ENCODE measurements at regions not wholly inside any gene's neighbourhood (a gene's known extent, or its start where the extent isn't known, plus 50 kb on each side); places are given as distances from the start of the nearest gene placed in this dataset.

- peaks cover 12 to 29% (median 23%) of the 10 kb centered on the region in 3 donors for H3K4me1 Mint-ChIP-seq
- H3K27me3 Mint-ChIP-seq: peaks cover 2% of the 10 kb centered on the region
- peak overlapping the region in 2 of 3 donors; percentile 19 to 44 for H3K27ac Mint-ChIP-seq
- H3K4me3 Mint-ChIP-seq: peak overlapping the region in 2 of 4 donors; percentile 27 to 43
- H3K9me3 Mint-ChIP-seq: no peaks in the 10 kb centered on the region
- H3K36me3 Mint-ChIP-seq: peaks cover 4% of the 10 kb centered on the region
These were observed 157.3 kb upstream of the SMAD3 start for GRCh38 chr15:66907826-66908743.

- peak overlapping the region in 2 of 3 donors; percentile 44 to 59 for H3K27ac Mint-ChIP-seq
- H3K4me3 Mint-ChIP-seq: peak overlapping the region in 1 of 4 donors; percentile 30
- H3K36me3 Mint-ChIP-seq: peaks cover 2% of the 10 kb centered on the region
- H3K27me3 Mint-ChIP-seq: peaks cover 2% of the 10 kb centered on the region
- no peaks in the 10 kb centered on the region for H3K9me3 Mint-ChIP-seq
- peaks cover 10 to 27% (median 21%) of the 10 kb centered on the region in 3 donors for H3K4me1 Mint-ChIP-seq
These were observed 156.7 kb upstream of the SMAD3 start for GRCh38 chr15:66908744-66909095.

- H3K27ac Mint-ChIP-seq: no peak overlapping the region
- peaks cover 6 to 25% (median 18%) of the 10 kb centered on the region in 3 donors for H3K4me1 Mint-ChIP-seq
- no peak overlapping the region for H3K4me3 Mint-ChIP-seq
- peaks cover 2% of the 10 kb centered on the region for H3K27me3 Mint-ChIP-seq
- H3K36me3 Mint-ChIP-seq: no peaks in the 10 kb centered on the region
- no peaks in the 10 kb centered on the region for H3K9me3 Mint-ChIP-seq
These were observed 156.0 kb upstream of the SMAD3 start for GRCh38 chr15:66909381-66909890.

GRCh38 chr15:66911131-66911700 lies 154.2 kb upstream of the SMAD3 start:
- no peak overlapping the region for H3K4me3 Mint-ChIP-seq
- no peaks in the 10 kb centered on the region for H3K36me3 Mint-ChIP-seq
- H3K9me3 Mint-ChIP-seq: no peaks in the 10 kb centered on the region
- H3K27ac Mint-ChIP-seq: peak overlapping the region in 1 of 3 donors; percentile 91
- peaks cover 4% of the 10 kb centered on the region for H3K27me3 Mint-ChIP-seq
- peaks cover 6 to 25% (median 16%) of the 10 kb centered on the region in 3 donors for H3K4me1 Mint-ChIP-seq

- no peaks in the 10 kb centered on the region for H3K36me3 Mint-ChIP-seq
- peak overlapping the region in 1 of 4 donors; percentile 27 for H3K4me3 Mint-ChIP-seq
- H3K27ac Mint-ChIP-seq: peak overlapping the region in 2 of 3 donors; percentile 6 to 91
- H3K4me1 Mint-ChIP-seq: peaks cover 6 to 25% (median 16%) of the 10 kb centered on the region in 3 donors
- H3K9me3 Mint-ChIP-seq: peaks cover 0 to 5% (median 5%) of the 10 kb centered on the region in 3 donors
- H3K27me3 Mint-ChIP-seq: peaks cover 4% of the 10 kb centered on the region
These were observed 153.4 kb upstream of the SMAD3 start for GRCh38 chr15:66912001-66912400.

GRCh38 chr15:66912441-66912840 lies 153.0 kb upstream of the SMAD3 start:
- peaks cover 4% of the 10 kb centered on the region for H3K27me3 Mint-ChIP-seq
- no peak overlapping the region for H3K4me3 Mint-ChIP-seq
- peaks cover 0 to 8% (median 5%) of the 10 kb centered on the region in 3 donors for H3K9me3 Mint-ChIP-seq
- H3K4me1 Mint-ChIP-seq: peaks cover 6 to 25% (median 16%) of the 10 kb centered on the region in 3 donors
- H3K36me3 Mint-ChIP-seq: peaks cover 2% of the 10 kb centered on the region
- peak overlapping the region in 2 of 3 donors; percentile 6 to 91 for H3K27ac Mint-ChIP-seq

- Mint-ChIP-seq H3K36me3 (peaks cover 2% of the 10 kb centered on the region), H3K9me3 (peaks cover 3 to 20% (median 17%) of the 10 kb centered on the region in 3 donors), H3K4me1 (peaks cover 6 to 10% (median 8%) of the 10 kb centered on the region in 3 donors), H3K4me3 (no peak overlapping the region), H3K27ac (peak overlapping the region in 1 of 3 donors; percentile 60), H3K27me3 (peaks cover 5% of the 10 kb centered on the region)
These were observed 147.4 kb upstream of the SMAD3 start for GRCh38 chr15:66917904-66918448.

GRCh38 chr15:66919421-66919820 lies 146.0 kb upstream of the SMAD3 start:
- Mint-ChIP-seq H3K4me3 (no peak overlapping the region), H3K4me1 (peaks cover 6 to 10% (median 8%) of the 10 kb centered on the region in 3 donors), H3K27ac (no peak overlapping the region), H3K27me3 (peaks cover 11% of the 10 kb centered on the region), H3K9me3 (peaks cover 8 to 27% (median 19%) of the 10 kb centered on the region in 3 donors), H3K36me3 (peaks cover 6% of the 10 kb centered on the region)

- peaks cover 10 to 29% (median 18%) of the 10 kb centered on the region in 3 donors for H3K9me3 Mint-ChIP-seq
These were observed 144.0 kb upstream of the SMAD3 start for GRCh38 chr15:66921319-66921915.

GRCh38 chr15:66922608-66923007 lies 142.8 kb upstream of the SMAD3 start:
- H3K27ac Mint-ChIP-seq: no peak overlapping the region
- H3K9me3 Mint-ChIP-seq: peaks cover 10 to 19% (median 14%) of the 10 kb centered on the region in 3 donors
- H3K36me3 Mint-ChIP-seq: peaks cover 4% of the 10 kb centered on the region
- peaks cover 6 to 10% (median 8%) of the 10 kb centered on the region in 3 donors for H3K4me1 Mint-ChIP-seq
- peak overlapping the region in 2 of 4 donors; percentile 30 to 33 for H3K4me3 Mint-ChIP-seq
- peaks cover 10% of the 10 kb centered on the region for H3K27me3 Mint-ChIP-seq

More at GRCh38 chr15:66921319-66921915, 144.0 kb upstream of the SMAD3 start:
- Mint-ChIP-seq H3K27ac (no peak overlapping the region), H3K4me3 (peak overlapping the region in 2 of 4 donors; percentile 3 to 69), H3K36me3 (peaks cover 6% of the 10 kb centered on the region), H3K4me1 (peaks cover 6 to 10% (median 8%) of the 10 kb centered on the region in 3 donors), H3K27me3 (peaks cover 10% of the 10 kb centered on the region)

GRCh38 chr15:66923438-66923881 lies 141.9 kb upstream of the SMAD3 start:
- Mint-ChIP-seq H3K4me1 (peaks cover 6 to 10% (median 8%) of the 10 kb centered on the region in 3 donors), H3K27me3 (peaks cover 10% of the 10 kb centered on the region), H3K9me3 (peaks cover 10 to 14% (median 10%) of the 10 kb centered on the region in 3 donors), H3K4me3 (no peak overlapping the region), H3K36me3 (peaks cover 4% of the 10 kb centered on the region), H3K27ac (no peak overlapping the region)

- Mint-ChIP-seq H3K4me1 (peaks cover 4 to 10% (median 8%) of the 10 kb centered on the region in 3 donors), H3K9me3 (peaks cover 10 to 14% (median 10%) of the 10 kb centered on the region in 3 donors), H3K27ac (no peak overlapping the region)
These were observed 140.5 kb upstream of the SMAD3 start for GRCh38 chr15:66924889-66925288.

GRCh38 chr15:66925721-66926120 lies 139.7 kb upstream of the SMAD3 start:
- H3K4me1 Mint-ChIP-seq: peaks cover 4 to 9% (median 8%) of the 10 kb centered on the region in 3 donors
- H3K27ac Mint-ChIP-seq: no peak overlapping the region
- peaks cover 10 to 14% (median 10%) of the 10 kb centered on the region in 3 donors for H3K9me3 Mint-ChIP-seq
- H3K27me3 Mint-ChIP-seq: peaks cover 7% of the 10 kb centered on the region
- no peak overlapping the region for H3K4me3 Mint-ChIP-seq
- H3K36me3 Mint-ChIP-seq: peaks cover 4% of the 10 kb centered on the region

More at GRCh38 chr15:66924889-66925288, 140.5 kb upstream of the SMAD3 start:
- Mint-ChIP-seq H3K4me3 (no peak overlapping the region), H3K27me3 (peaks cover 7% of the 10 kb centered on the region), H3K36me3 (peaks cover 4% of the 10 kb centered on the region)

Measured in IgD-negative memory B cell (primary cell).